ENCODE measurements at regions not wholly inside any gene's neighbourhood (a gene's known extent, or its start where the extent isn't known, plus 50 kb on each side); places are given as distances from the start of the nearest gene placed in this dataset.

DNA sequence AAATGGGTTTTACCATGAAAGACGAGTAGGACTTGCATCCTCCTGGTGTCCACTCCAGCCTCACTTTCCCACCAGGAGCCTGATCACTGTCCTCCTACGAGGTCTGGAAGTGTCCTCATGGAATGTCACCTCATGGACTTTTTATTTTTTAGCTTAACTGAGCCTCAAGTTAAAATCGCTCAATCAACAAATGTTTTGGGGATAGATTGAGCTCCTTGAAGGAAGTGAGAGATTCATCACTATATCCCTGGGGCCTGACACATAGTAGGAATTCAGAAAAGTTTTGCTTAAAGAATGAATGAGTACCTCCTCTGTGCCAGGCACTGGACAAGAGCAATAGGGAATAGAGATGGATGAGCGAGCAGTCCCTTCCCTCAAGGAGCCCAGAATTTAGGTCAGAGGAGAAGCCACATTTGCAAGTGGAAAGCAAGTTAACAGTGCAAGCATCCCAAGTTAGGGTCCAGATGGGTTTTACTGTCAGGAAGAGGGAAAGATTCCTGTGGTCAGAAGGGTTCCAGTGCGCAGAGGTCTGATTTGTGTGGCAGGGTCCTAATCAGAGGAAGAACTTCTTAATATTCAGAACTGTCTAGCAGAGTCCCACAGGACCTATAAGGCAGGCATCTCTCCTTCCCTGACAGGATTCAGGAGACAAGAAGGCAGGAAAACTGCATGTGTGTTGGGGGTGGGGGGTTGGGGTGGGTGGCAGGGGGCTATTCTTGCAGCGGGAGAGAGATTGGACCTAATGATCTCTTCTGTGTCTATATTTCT is 67.0 kb downstream of the MYCN start:
- TF ChIP-seq CTCF (IDR thresholded peaks at IDR 0.05) (no peak), POLR2A (IDR thresholded peaks at IDR 0.05) (no peak)
